RWPE1 (cell line): ENCODE measurements at regions not wholly inside any gene's neighbourhood (a gene's known extent, or its start where the extent isn't known, plus 50 kb on each side); places are given as distances from the start of the nearest gene placed in this dataset.

Source experiments
- CTCF ChIA-PET: fragments of 350-600 bp; sonication (Branson Sonifier 250); formaldehyde crosslinking; extraction: SDS; loops from one replicate; lab custom pipeline; 2021; lab: Yijun Ruan, JAX
- POLR2A ChIA-PET: fragments of 400-600 bp; formaldehyde crosslinking; extraction: SDS; loops from one replicate; lab custom pipeline; 2020; ENCODE audit warnings: antibody characterized with exemption; ENCODE audit not compliant: low non-redundant PET; lab: Yijun Ruan, JAX
- DNase-seq: peaks from one replicate; pipeline ENCODE4 v3.0.0; 2012; ENCODE audit warnings: low spot score
- H3K27ac ChIP-seq: fragments of 450-650 bp; 2 replicates; pipeline ENCODE4 v1.5.1; 2017
- CTCF ChIP-seq: fragments of 450-650 bp; conservative IDR thresholded peaks from 2 replicates; pipeline ENCODE4 v1.5.1; 2017; ENCODE audit warnings: low read depth, mild to moderate bottlenecking

GRCh38 chr6:196543-196942 is 95.7 kb upstream of the DUSP22 start:
- H3K27ac ChIP-seq, result no peak overlapping the region
- no peak for TF ChIP-seq CTCF
- no peak for DNase-seq
- POLR2A ChIA-PET, result no interaction called here
- CTCF ChIA-PET, result no interaction called here

DNA sequence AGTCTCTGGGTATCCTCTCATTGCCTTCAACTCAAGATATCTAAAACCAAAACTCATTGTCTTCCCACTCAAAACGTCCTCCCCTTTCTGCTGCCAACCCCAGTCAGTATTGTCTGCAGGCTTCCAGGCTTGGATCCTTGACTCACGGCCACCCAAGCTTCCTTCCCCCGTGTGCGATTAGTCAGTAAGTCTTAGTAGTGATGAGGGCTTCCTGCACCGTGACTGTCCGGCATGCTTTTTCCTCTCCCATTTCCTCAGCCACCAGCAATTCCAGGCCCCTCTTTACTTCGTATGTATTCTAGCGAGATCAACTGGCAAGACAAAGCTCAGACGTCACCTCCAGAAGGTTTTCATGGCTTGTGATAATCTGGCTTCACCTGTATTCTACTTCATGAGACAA is 88.6 kb upstream of the DUSP22 start:
- ChIA-PET POLR2A (no interaction called here), CTCF (no interaction called here)
- no peak for TF ChIP-seq CTCF
- no peak overlapping the region for H3K27ac ChIP-seq
- no peak for DNase-seq

GRCh38 chr6:206264-206663 is 86.0 kb upstream of the DUSP22 start:
- DNase-seq, result no peak
- TF ChIP-seq CTCF, result no peak
- POLR2A ChIA-PET, result no interaction called here
- CTCF ChIA-PET, result interaction anchor here (0.6 kb wide), 1 partner anchor 11 kb away, joined by 3 read pairs; no protein-coding TSS in a partner anchor
- no peak overlapping the region for H3K27ac ChIP-seq

GRCh38 chr6:208364-208763 is 83.9 kb upstream of the DUSP22 start:
- ChIA-PET POLR2A (no interaction called here), CTCF (no interaction called here)
- no peak overlapping the region for H3K27ac ChIP-seq
- TF ChIP-seq CTCF, result no peak
- DNase-seq, result no peak

DNA sequence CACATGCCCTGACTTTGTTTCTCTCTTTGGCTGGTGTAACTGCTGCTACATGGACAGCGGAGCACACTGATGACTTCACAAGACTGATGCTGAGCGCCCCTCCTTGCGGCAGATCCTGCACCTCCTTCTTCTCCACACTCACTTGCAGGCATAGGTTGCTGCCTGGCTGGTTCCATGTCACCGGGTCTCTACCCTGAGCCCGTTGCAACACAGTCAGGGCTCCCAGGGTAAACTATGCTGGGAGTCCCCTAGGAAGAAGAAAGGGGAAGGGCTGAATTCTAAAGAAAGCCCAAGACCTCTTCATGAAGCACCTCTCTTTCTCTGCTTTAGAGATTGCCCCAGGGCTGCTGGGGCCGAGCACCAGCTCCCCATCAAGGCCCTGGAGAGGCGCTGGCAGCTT is 83.3 kb upstream of the DUSP22 start:
- ChIA-PET POLR2A (no interaction called here), CTCF (no interaction called here)
- DNase-seq, result no peak
- no peak for TF ChIP-seq CTCF
- H3K27ac ChIP-seq, result no peak overlapping the region

DNA sequence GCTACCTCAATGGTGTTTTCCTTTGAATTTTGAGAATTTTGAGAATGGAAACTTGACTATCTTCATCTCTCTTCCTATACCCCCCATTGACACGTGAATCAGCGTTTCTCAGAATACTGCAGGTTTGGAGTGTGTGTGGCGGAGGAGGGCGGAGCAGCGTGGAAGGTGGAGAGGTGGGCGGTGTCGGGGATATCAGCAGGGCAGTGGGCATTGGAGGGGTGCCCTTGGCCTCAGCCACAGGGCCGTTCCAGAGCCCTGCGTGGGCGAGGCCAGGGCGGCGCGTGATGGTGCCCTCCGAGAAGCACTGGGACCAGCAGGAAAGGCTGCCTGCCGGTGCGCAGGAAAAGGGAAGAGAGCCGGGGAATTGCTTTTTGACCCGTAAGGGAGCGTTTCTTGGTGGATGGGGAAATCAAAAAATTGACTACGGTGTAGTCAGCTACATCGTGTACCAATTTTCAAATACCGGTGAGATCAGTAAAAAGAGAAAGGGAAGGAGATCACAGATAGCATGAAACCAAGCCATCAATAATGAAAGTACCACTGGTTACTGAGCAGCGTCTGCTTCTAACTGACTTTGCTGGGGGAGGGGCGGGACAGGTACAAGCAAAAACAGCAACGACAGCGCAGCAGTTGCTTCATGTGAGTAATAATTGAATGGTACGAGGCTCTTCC is 82.7 kb upstream of the DUSP22 start:
- POLR2A ChIA-PET, result no interaction called here
- no peak overlapping the region for H3K27ac ChIP-seq
- no peak for TF ChIP-seq CTCF
- DNase-seq, result no peak
- CTCF ChIA-PET, result no interaction called here
